ENCODE measurements at regions not wholly inside any gene's neighbourhood (a gene's known extent, or its start where the extent isn't known, plus 50 kb on each side); places are given as distances from the start of the nearest gene placed in this dataset.

- Histone ChIP-seq H3K36me3 (no peaks in the 10 kb centered on the region), H3K9me3 (peaks cover 0 to 28% (median 0%) of the 10 kb centered on the region in 3 donors), H3K27ac (no peak overlapping the region), H3K4me3 (no peak overlapping the region), H3K27me3 (peaks cover 28% of the 10 kb centered on the region), H3K4me1 (no peaks in the 10 kb centered on the region)
- ATAC-seq, result no peak
- WGBS, 2 donors (ENCODE audit: low coverage in 1 of 2), result 35 to 37% methylated on average over 8 to 17 of the region's 24 CpGs
- TF ChIP-seq POLR2AphosphoS5 (IDR thresholded peaks at IDR 0.05) (no peak), POLR2A (IDR thresholded peaks at IDR 0.05) (no peak), CTCF (IDR thresholded peaks at IDR 0.05) (no peak)
Measured at GRCh38 chr11:44466531-44467205, 98.8 kb upstream of the CD82 start.

GRCh38 chr11:44467413-44467812 lies 98.0 kb upstream of the CD82 start:
- Histone ChIP-seq H3K27me3 (peaks cover 28% of the 10 kb centered on the region), H3K4me3 (no peak overlapping the region), H3K36me3 (no peaks in the 10 kb centered on the region), H3K4me1 (no peaks in the 10 kb centered on the region), H3K27ac (no peak overlapping the region), H3K9me3 (peaks cover 0 to 21% (median 0%) of the 10 kb centered on the region in 3 donors)
- TF ChIP-seq EP300 (IDR thresholded peaks at IDR 0.05) (no peak), CTCF (IDR thresholded peaks at IDR 0.05) (no peak), POLR2AphosphoS5 (IDR thresholded peaks at IDR 0.05) (no peak), POLR2A (IDR thresholded peaks at IDR 0.05) (no peak)
- WGBS, 2 donors (ENCODE audit: low coverage in 1 of 2), result 100% methylated on average over 1 of the region's 1 CpG; no CpG with 5 or more reads in 1 of the 2 donors
- no peak for ATAC-seq

GRCh38 chr11:44467931-44468330 lies 97.5 kb upstream of the CD82 start:
- ATAC-seq, result no peak
- no peaks in the 10 kb centered on the region for H3K4me1 ChIP-seq

GRCh38 chr11:44468345-44468988 lies 97.0 kb upstream of the CD82 start:
- no peaks in the 10 kb centered on the region for H3K4me1 ChIP-seq
- no CpG with 5 or more reads among the region's 1 CpG for WGBS, 2 donors (ENCODE audit: low coverage in 1 of 2)
- no peak overlapping the region for H3K27ac ChIP-seq
- H3K27me3 ChIP-seq, result peaks cover 28% of the 10 kb centered on the region
- no peaks in the 10 kb centered on the region for H3K36me3 ChIP-seq
- no peak for ATAC-seq
- TF ChIP-seq EP300 (IDR thresholded peaks at IDR 0.05) (no peak), POLR2AphosphoS5 (IDR thresholded peaks at IDR 0.05) (no peak), POLR2A (IDR thresholded peaks at IDR 0.05) (no peak), CTCF (IDR thresholded peaks at IDR 0.05) (no peak)
- H3K9me3 ChIP-seq, result peaks cover 0 to 21% (median 0%) of the 10 kb centered on the region in 3 donors
- H3K4me3 ChIP-seq, result no peak overlapping the region

More at GRCh38 chr11:44467931-44468330, 97.5 kb upstream of the CD82 start:
- Histone ChIP-seq H3K4me3 (no peak overlapping the region), H3K27ac (no peak overlapping the region), H3K36me3 (no peaks in the 10 kb centered on the region), H3K27me3 (peaks cover 28% of the 10 kb centered on the region), H3K9me3 (peaks cover 0 to 21% (median 0%) of the 10 kb centered on the region in 3 donors)
- TF ChIP-seq CTCF (IDR thresholded peaks at IDR 0.05) (no peak), EP300 (IDR thresholded peaks at IDR 0.05) (no peak), POLR2A (IDR thresholded peaks at IDR 0.05) (no peak), POLR2AphosphoS5 (IDR thresholded peaks at IDR 0.05) (no peak)
- WGBS, 2 donors (ENCODE audit: low coverage in 1 of 2), result 74% methylated on average over 4 of the region's 5 CpGs; no CpG with 5 or more reads in 1 of the 2 donors

GRCh38 chr11:44469412-44469811 lies 96.1 kb upstream of the CD82 start:
- TF ChIP-seq EP300 (IDR thresholded peaks at IDR 0.05) (no peak), POLR2A (IDR thresholded peaks at IDR 0.05) (no peak), POLR2AphosphoS5 (IDR thresholded peaks at IDR 0.05) (no peak), CTCF (IDR thresholded peaks at IDR 0.05) (no peak)
- 75 to 80% methylated on average over 1 to 4 of the region's 6 CpGs for WGBS, 2 donors (ENCODE audit: low coverage in 1 of 2)
- Histone ChIP-seq H3K4me3 (no peak overlapping the region), H3K4me1 (no peaks in the 10 kb centered on the region), H3K36me3 (no peaks in the 10 kb centered on the region), H3K27ac (no peak overlapping the region), H3K9me3 (peaks cover 0 to 11% (median 0%) of the 10 kb centered on the region in 3 donors), H3K27me3 (peaks cover 30% of the 10 kb centered on the region)
- ATAC-seq, result no peak

Data from gastroesophageal sphincter (tissue), 4 donors.